ENCODE measurements at regions not wholly inside any gene's neighbourhood (a gene's known extent, or its start where the extent isn't known, plus 50 kb on each side); places are given as distances from the start of the nearest gene placed in this dataset.
"Not testable (repeated sequence)": the region's sequence is repeated elsewhere in the genome, so short reads cannot be mapped to it uniquely, and the experiment has no call there.

DNA sequence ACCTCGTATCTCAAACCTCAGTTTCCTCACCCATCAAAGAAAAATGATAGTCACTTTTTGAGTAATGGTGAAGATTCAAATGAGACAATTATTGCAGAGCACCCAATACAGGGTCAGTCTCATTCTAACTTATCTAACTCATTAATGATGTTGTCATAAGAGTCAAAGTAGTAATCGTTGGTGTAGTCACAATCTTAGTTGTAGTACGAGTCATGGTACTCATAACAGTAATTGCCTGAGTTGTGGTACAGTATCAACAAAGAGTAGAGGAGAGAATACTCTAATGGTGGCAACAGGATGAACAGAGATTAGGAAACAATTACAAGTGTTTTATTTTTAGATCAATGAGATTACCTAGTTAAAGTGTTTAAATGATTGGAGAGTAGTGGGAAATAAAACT lies 93.6 kb upstream of the TMTC2 start:
- Histone ChIP-seq H3K27me3 (ENCODE audit: insufficient read depth, low read depth, severe bottlenecking) (no peaks in the 10 kb centered on the region), H3K36me3 (no peaks in the 10 kb centered on the region), H3K9me3 (ENCODE audit: severe bottlenecking) (peaks cover 2% of the 10 kb centered on the region), H3K4me3 (ENCODE audit: low read depth, low read length) (no peak overlapping the region), H3K27ac (no peak overlapping the region)
- no peak for DNase-seq
- TF ChIP-seq, protein P1, sequence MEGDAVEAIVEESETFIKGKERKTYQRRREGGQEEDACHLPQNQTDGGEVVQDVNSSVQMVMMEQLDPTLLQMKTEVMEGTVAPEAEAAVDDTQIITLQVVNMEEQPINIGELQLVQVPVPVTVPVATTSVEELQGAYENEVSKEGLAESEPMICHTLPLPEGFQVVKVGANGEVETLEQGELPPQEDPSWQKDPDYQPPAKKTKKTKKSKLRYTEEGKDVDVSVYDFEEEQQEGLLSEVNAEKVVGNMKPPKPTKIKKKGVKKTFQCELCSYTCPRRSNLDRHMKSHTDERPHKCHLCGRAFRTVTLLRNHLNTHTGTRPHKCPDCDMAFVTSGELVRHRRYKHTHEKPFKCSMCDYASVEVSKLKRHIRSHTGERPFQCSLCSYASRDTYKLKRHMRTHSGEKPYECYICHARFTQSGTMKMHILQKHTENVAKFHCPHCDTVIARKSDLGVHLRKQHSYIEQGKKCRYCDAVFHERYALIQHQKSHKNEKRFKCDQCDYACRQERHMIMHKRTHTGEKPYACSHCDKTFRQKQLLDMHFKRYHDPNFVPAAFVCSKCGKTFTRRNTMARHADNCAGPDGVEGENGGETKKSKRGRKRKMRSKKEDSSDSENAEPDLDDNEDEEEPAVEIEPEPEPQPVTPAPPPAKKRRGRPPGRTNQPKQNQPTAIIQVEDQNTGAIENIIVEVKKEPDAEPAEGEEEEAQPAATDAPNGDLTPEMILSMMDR (IDR thresholded peaks at IDR 0.05; ENCODE audit: low read depth, low read length), result no peak

- Histone ChIP-seq H3K36me3 (no peaks in the 10 kb centered on the region), H3K4me3 (ENCODE audit: low read depth, low read length) (no peak overlapping the region), H3K27me3 (ENCODE audit: insufficient read depth, low read depth, severe bottlenecking) (no peaks in the 10 kb centered on the region), H3K27ac (no peak overlapping the region), H3K9me3 (ENCODE audit: severe bottlenecking) (peaks cover 2% of the 10 kb centered on the region)
- no peak for DNase-seq
- TF ChIP-seq, protein P1 (IDR thresholded peaks at IDR 0.05; ENCODE audit: low read depth, low read length), result no peak
These were observed 92.8 kb upstream of the TMTC2 start for GRCh38 chr12:82593901-82594396.

- no peak overlapping the region for H3K27ac ChIP-seq
- no peaks in the 10 kb centered on the region for H3K27me3 ChIP-seq (ENCODE audit: insufficient read depth, low read depth, severe bottlenecking)
- DNase-seq, result no peak
These were observed 90.8 kb upstream of the TMTC2 start for GRCh38 chr12:82595941-82596340.

GRCh38 chr12:82596483-82596882 lies 90.2 kb upstream of the TMTC2 start:
- H3K4me3 ChIP-seq (ENCODE audit: low read depth, low read length), result no peak overlapping the region
- TF ChIP-seq, protein P1 (IDR thresholded peaks at IDR 0.05; ENCODE audit: low read depth, low read length), result no peak
- H3K9me3 ChIP-seq (ENCODE audit: severe bottlenecking), result no peaks in the 10 kb centered on the region
- H3K27ac ChIP-seq, result no peak overlapping the region
- no peaks in the 10 kb centered on the region for H3K36me3 ChIP-seq
- no peak for DNase-seq
- H3K27me3 ChIP-seq (ENCODE audit: insufficient read depth, low read depth, severe bottlenecking), result no peaks in the 10 kb centered on the region

More at GRCh38 chr12:82595941-82596340, 90.8 kb upstream of the TMTC2 start:
- Histone ChIP-seq H3K9me3 (ENCODE audit: severe bottlenecking) (no peaks in the 10 kb centered on the region), H3K4me3 (ENCODE audit: low read depth, low read length) (no peak overlapping the region), H3K36me3 (no peaks in the 10 kb centered on the region)
- TF ChIP-seq, protein P1 (IDR thresholded peaks at IDR 0.05; ENCODE audit: low read depth, low read length), result no peak

- Histone ChIP-seq H3K36me3 (no peaks in the 10 kb centered on the region), H3K4me3 (ENCODE audit: low read depth, low read length) (no peak overlapping the region), H3K27ac (no peak overlapping the region), H3K27me3 (ENCODE audit: insufficient read depth, low read depth, severe bottlenecking) (no peaks in the 10 kb centered on the region), H3K9me3 (ENCODE audit: severe bottlenecking) (no peaks in the 10 kb centered on the region)
- DNase-seq, result no peak
- TF ChIP-seq, protein P1 (IDR thresholded peaks at IDR 0.05; ENCODE audit: low read depth, low read length), result no peak
These were observed 86.3 kb upstream of the TMTC2 start for GRCh38 chr12:82600379-82600778.

DNA sequence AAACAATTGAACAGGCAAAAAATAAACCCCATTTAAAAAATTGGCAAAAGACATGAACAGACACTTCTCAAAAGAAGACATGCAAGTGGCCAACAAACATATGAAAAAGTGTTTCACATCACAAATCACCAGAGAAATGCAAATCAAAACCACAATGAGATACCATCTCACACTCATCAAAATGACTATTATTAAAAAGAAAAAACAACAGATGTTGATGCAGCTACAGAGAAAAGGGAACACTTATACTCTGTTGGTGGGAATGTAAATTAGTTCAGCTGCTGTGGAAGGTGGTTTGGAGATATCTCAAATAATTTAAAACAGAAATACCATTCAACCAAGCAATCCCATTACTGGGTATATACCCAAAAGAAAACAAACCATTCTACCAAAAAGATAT lies 83.1 kb upstream of the TMTC2 start:
- H3K36me3 ChIP-seq; H3K9me3 ChIP-seq (ENCODE audit: severe bottlenecking); H3K27ac ChIP-seq; DNase-seq; H3K27me3 ChIP-seq (ENCODE audit: insufficient read depth, low read depth, severe bottlenecking); H3K4me3 ChIP-seq (ENCODE audit: low read depth, low read length): not testable (repeated sequence)
